HG03045 (cell line): ENCODE measurements at regions not wholly inside any gene's neighbourhood (a gene's known extent, or its start where the extent isn't known, plus 50 kb on each side); places are given as distances from the start of the nearest gene placed in this dataset.
"Not testable (repeated sequence)": the region's sequence is repeated elsewhere in the genome, so short reads cannot be mapped to it uniquely, and the experiment has no call there.

Experiments
- ATAC-seq: cut with Tn5 transposase; IDR thresholded peaks from one replicate; pipeline ENCODE4 v1.9.1; 2021; ENCODE audit warnings: mild to moderate bottlenecking, moderate library complexity; ENCODE audit not compliant: unreplicated experiment

DNA sequence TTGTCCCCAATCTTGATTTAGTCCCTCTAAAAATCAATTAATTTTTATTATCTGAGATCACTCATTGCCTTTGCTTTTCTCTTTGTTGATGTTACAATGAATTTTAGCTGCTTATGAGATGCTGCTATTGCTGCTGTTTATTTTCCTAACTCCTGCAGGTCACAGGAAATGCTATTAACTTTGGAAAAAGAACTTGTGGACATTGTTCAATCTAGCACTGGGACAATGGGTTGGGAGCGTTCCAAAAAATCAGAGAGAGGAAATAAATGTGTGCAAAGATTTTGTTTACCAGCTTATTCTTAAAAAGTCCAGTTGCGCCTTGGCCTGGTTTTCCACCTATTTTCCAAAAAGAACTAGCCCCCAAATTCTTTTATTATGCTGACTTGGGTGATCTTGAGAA, 268.3 kb downstream of the PTH2R start:
- ATAC-seq, result no peak

- ATAC-seq, result not testable (repeated sequence)
Measured at GRCh38 chr2:208685929-208686328, 279.3 kb downstream of the PTH2R start.

- no peak for ATAC-seq
Measured at GRCh38 chr2:208686665-208687064, 280.1 kb downstream of the PTH2R start.

GRCh38 chr2:208687720-208688119, 281.1 kb downstream of the PTH2R start:
- ATAC-seq, result not testable (repeated sequence)

- no peak for ATAC-seq
Measured at GRCh38 chr2:208698114-208698513, 291.5 kb downstream of the PTH2R start.

DNA sequence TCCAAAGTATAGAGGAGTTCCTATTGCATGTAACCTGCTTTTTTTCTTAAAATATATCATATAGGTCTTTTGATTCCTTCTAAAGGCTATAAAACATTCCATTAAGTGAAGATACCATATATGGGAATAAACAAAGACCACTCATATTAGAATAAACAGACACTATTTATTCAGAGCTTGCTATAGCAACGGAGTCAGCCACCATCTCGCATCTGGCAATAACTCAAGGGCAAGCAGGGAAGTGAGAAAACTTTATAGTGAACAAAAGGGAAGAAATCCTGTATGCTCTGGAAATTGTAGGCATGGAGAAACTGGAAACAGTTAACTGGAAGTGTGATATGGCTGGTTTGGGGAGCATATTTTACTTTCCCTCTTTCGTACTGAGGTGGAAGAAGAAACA, 301.9 kb downstream of the PTH2R start:
- no peak for ATAC-seq

- ATAC-seq, result no peak
Measured at GRCh38 chr2:208711598-208711997, 305.0 kb downstream of the PTH2R start.

DNA sequence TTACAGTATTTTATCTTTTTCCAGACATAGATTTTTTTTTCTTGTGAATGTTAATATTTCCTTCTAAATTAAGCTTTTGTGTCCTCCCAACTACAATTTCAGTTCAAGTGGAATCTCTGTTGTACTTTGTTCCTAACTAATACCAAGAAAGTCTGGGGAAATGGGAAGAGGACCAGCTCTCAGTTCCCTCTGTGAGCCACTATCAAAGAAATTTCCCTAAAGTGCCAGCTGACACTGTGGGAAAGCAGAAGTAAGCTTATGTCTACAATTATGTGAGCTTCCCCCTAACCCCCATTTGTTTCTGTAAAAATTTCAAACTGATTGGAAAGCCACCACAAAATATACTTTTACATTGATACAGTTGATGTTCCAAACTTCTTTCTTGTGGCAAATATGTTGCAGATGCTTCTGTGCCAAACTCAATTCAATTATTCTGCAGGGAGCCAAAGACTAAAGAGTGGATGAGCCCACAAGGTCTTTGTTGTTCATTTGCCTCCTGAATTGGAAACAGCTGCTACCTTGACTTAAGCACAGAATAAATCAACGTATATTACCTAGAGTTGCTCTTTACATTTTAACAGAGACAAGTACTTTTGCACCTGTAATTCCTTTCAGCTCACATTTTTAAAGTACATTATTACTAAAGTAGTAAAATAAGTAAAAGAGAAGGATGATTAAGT, 306.6 kb downstream of the PTH2R start:
- ATAC-seq, result no peak

- ATAC-seq, result no peak
Measured at GRCh38 chr2:208718828-208719227, 312.2 kb downstream of the PTH2R start.

DNA sequence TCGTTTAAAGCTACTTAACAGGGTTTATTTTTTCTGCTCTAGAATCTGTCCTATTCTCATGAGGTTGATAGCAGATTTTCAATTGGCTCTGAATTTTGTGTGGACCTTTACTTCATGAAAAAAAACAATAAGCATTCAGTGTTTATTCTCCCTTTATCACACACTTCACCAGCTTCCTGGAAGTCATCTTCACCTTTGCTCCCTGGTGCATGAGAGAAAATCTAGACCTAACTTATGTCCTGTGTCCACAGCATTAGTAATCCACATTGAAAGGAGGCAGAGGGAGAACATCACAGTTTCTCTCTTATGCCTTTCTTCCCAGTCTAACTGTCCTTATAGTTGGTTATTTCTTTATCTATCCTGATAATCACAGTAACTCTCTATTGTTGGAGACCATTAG, 316.1 kb downstream of the PTH2R start:
- ATAC-seq, result no peak

DNA sequence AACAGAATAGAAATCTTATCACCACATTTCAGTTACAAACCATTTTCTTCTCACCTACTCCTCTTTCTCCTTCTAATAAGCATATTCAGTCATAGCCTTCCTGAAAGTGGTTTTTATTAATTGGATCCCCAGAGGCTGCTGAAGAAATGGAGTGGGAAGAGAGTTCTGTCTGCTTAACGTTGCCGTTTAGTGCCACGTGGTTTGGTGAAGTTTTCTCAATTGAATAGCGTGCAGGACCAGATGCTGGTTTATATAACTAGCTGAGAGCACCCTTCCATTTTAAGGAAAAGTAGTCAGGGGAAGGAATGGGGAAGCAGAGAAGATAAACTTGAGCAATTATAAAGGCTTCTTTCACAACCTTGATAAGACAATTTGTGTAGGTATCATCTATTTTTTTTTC, 318.7 kb downstream of the PTH2R start:
- ATAC-seq, result no peak

DNA sequence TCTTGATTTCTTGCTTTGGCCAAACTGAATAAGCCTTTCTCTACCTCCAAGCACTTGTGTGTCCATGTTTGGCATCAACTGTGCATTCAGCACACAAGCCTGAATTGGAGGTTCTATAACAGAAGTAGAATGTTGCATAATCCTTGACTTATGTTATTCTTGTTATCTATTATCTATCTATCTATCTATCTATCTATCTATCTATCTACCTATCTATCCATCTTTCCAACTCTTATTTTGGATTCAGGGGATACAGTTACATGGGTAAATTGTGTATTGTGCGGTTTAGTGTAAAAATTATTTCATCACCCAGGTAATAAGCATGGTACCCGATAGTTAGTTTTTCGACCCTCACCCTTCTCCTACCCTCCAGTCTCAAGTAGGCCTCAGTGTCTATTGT, 319.6 kb downstream of the PTH2R start:
- no peak for ATAC-seq

GRCh38 chr2:208751663-208752415, 345.2 kb downstream of the PTH2R start:
- ATAC-seq, result not testable (repeated sequence)

DNA sequence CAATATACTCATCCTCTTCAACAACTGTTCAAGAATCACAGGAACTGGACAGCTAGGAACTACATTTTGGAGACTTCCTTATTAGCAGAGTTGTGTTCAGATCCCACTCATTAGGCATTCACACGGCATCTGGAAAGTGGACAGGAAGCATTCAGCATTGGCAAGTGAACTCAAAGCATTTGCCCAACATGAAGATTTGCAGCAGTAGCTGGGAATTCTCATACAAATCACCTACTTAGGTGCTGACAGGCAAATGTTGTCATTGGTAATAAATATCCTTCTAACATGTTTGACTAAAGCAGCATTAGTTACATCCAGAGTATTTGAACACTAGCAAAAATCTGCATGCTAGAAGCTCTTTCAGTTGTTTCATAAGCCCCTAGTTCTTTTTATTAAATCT, 350.8 kb downstream of the PTH2R start:
- ATAC-seq, result no peak

GRCh38 chr2:208773074-208773473, 366.5 kb downstream of the PTH2R start:
- not testable (repeated sequence) for ATAC-seq

DNA sequence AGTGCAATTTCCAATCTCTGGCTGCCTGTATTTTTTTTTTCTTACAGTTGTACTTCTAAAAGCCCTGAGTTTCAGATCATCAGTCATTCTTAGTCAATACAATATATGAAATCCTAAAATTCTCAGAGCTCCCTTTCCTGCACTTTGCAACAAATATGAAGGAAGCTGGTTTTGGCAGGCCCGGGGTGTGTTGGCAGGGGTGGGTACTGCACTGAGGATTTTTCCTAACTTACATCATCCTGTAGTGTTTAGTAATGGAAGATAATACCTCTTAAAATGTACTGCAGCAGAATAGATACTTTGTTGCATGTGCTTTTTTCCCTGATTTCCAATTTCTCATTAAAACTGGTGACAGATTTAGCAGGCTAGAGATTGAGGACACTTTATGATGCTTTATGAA, 374.6 kb downstream of the PTH2R start:
- ATAC-seq, result no peak

- no peak for ATAC-seq
Measured at GRCh38 chr2:208782097-208782496, 375.5 kb downstream of the PTH2R start.

DNA sequence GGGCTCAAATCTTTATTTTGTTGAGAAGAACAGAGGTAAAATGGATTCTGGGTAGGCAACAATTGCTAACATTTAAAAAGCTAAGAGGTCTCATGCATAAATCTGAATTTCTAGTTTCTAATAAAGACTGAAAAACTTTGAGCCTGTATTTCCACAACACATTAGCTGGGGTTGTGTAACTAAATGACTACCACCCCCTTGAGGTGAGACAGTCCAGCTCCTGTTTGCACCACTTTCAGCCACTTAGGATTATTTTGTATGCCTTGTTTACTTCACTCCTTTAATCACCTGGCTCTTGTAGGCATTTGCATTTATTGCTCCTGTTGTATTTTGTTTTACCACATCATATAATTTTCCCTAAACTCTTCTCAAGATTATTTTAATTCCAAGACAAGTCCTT, 376.6 kb downstream of the PTH2R start:
- ATAC-seq, result no peak

GRCh38 chr2:208784774-208785173, 378.2 kb downstream of the PTH2R start:
- ATAC-seq, result not testable (repeated sequence)

DNA sequence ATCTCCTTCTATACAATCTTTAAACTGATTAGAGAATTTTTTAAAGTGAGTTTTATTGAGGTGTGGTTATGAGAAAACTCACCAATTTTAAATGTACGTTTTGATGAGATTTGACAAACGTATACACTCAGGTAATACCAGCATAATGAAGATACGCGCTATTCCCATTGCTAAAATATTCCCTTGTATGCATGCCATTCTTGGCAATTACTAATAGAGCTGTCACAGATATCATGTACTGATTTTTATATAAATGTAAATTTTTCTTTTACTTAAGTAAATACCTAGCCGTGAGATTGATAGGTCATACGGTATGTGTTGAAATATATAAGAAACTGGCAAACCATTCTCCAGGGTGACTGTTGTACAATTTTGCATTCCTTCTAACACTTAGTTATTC, 384.7 kb downstream of the PTH2R start:
- no peak for ATAC-seq

GRCh38 chr2:208792766-208793165, 386.2 kb downstream of the PTH2R start:
- ATAC-seq, result no peak

DNA sequence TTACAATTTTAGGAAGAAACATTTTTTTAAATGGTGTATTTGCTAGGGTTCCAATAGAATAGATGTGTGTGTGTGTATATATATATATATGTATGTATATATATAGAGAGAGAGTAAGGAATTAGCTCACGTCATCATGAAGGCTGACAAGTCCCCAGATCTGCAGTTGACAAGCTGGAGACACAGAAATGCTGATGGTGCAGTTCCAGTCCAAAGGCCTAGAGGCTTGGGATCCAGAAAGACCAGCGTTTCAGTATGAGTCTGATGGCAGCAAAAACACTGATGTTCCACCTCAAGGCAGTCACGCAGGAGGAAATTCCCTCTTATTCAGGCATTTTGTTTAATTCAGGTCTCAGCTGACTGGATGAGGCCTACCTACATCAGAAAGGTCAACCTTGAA, 386.8 kb downstream of the PTH2R start:
- ATAC-seq, result no peak
